WTC11 (cell line): ENCODE measurements at regions not wholly inside any gene's neighbourhood (a gene's known extent, or its start where the extent isn't known, plus 50 kb on each side); places are given as distances from the start of the nearest gene placed in this dataset.

Source experiments
- ATAC-seq: fragments of 200-7000 bp; cut with Tn5 transposase; 2 replicates; pipeline ENCODE4 v1.10.0; 2021; ENCODE audit warnings: mild to moderate bottlenecking, moderate library complexity
- CTCF ChIA-PET: fragments of 300-600 bp; sonication (Branson Sonifier 250); formaldehyde crosslinking; loops from one replicate; lab custom pipeline; 2021; ENCODE audit warnings: antibody characterized with exemption; lab: Charles Lee
- POLR2A ChIA-PET: fragments of 350-600 bp; sonication (Branson Sonifier 250); formaldehyde crosslinking; loops from one replicate; lab custom pipeline; 2021; ENCODE audit warnings: antibody characterized with exemption; lab: Charles Lee
- DNase-seq: peaks from one replicate; pipeline ENCODE4 v3.0.0; 2021; ENCODE audit warnings: low spot score
- H3K27ac Mint-ChIP-seq: 2 replicates; pipeline ENCODE4 v1.8.0; 2021; ENCODE audit warnings: mixed read lengths
- H3K27me3 Mint-ChIP-seq: 2 replicates; pipeline ENCODE4 v1.8.0; 2021; ENCODE audit warnings: low read depth, mild to moderate bottlenecking, moderate library complexity, mixed read lengths
- H3K36me3 Mint-ChIP-seq: 2 replicates; pipeline ENCODE4 v1.8.0; 2021; ENCODE audit warnings: mixed read lengths
- H3K4me1 Mint-ChIP-seq: 2 replicates; pipeline ENCODE4 v1.8.0; 2022; ENCODE audit warnings: mixed read lengths
- H3K4me3 Mint-ChIP-seq: 2 replicates; pipeline ENCODE4 v1.8.0; 2021; ENCODE audit warnings: mild to moderate bottlenecking, moderate library complexity, mixed read lengths
- H3K9me3 Mint-ChIP-seq: 2 replicates; pipeline ENCODE4 v1.8.0; 2021; ENCODE audit warnings: mixed read lengths
- E2F5 ChIP-seq: sonication (generic); formaldehyde crosslinking; IDR thresholded peaks from 2 replicates; pipeline ENCODE4 v1.8.1; 2022; ENCODE audit warnings: mild to moderate bottlenecking, moderate library complexity, missing genetic modification reagents
- ESRRA ChIP-seq: sonication (generic); formaldehyde crosslinking; IDR thresholded peaks from 2 replicates; pipeline ENCODE4 v1.8.1; 2022; ENCODE audit warnings: mild to moderate bottlenecking, missing genetic modification reagents, borderline replicate concordance
- FOXP4 ChIP-seq: sonication (generic); formaldehyde crosslinking; IDR thresholded peaks from 2 replicates; pipeline ENCODE4 v1.8.0; 2022; ENCODE audit warnings: mild to moderate bottlenecking, missing genetic modification reagents
- GTF2I ChIP-seq: fragments of 250-450 bp; sonication (Bioruptor Pico); conservative IDR thresholded peaks from 2 replicates; pipeline ENCODE4 v1.4.0; 2021; ENCODE audit warnings: mild to moderate bottlenecking
- IRF2 ChIP-seq: sonication (generic); formaldehyde crosslinking; IDR thresholded peaks from 2 replicates; pipeline ENCODE4 v1.8.0; 2022; ENCODE audit warnings: low read depth, missing genetic modification reagents, borderline replicate concordance
- JAZF1 ChIP-seq: fragments of 250-450 bp; sonication (Bioruptor Pico); IDR thresholded peaks from 2 replicates; pipeline ENCODE4 v1.9.0; 2021; ENCODE audit warnings: moderate library complexity, mild to moderate bottlenecking, inconsistent platforms
- KAT7 ChIP-seq: sonication (generic); formaldehyde crosslinking; IDR thresholded peaks from 2 replicates; pipeline ENCODE4 v1.8.1; 2023; ENCODE audit warnings: missing genetic modification reagents, mild to moderate bottlenecking, borderline replicate concordance
- MXD4 ChIP-seq: fragments of 250-450 bp; sonication (Bioruptor Pico); IDR thresholded peaks from 2 replicates; pipeline ENCODE4 v1.8.0; 2021; ENCODE audit warnings: mild to moderate bottlenecking, moderate library complexity, borderline replicate concordance
- MYBL2 ChIP-seq: sonication (generic); formaldehyde crosslinking; IDR thresholded peaks from 2 replicates; pipeline ENCODE4 v1.8.1; 2023; ENCODE audit warnings: mild to moderate bottlenecking, moderate library complexity, missing genetic modification reagents
- PREB ChIP-seq: sonication (generic); formaldehyde crosslinking; IDR thresholded peaks from 2 replicates; pipeline ENCODE4 v1.8.1; 2022; ENCODE audit warnings: mild to moderate bottlenecking, missing genetic modification reagents, moderate library complexity, borderline replicate concordance
- RORB ChIP-seq: fragments of 250-450 bp; sonication (Bioruptor Pico); IDR thresholded peaks from 2 replicates; pipeline ENCODE4 v1.9.0; 2021; ENCODE audit warnings: mild to moderate bottlenecking
- SP1 ChIP-seq: sonication (generic); formaldehyde crosslinking; conservative IDR thresholded peaks from 2 replicates; pipeline ENCODE4 v1.8.1; 2022; ENCODE audit warnings: missing genetic modification reagents
- TCF7 ChIP-seq: sonication (generic); formaldehyde crosslinking; IDR thresholded peaks from 2 replicates; pipeline ENCODE4 v1.8.0; 2022; ENCODE audit warnings: mild to moderate bottlenecking, low read depth, missing genetic modification reagents, moderate library complexity
- TEAD1 ChIP-seq: sonication (generic); formaldehyde crosslinking; IDR thresholded peaks from 2 replicates; pipeline ENCODE4 v1.8.0; 2022; ENCODE audit warnings: mild to moderate bottlenecking, missing genetic modification reagents
- TEAD4 ChIP-seq: sonication (generic); formaldehyde crosslinking; IDR thresholded peaks from 2 replicates; pipeline ENCODE4 v1.8.0; 2022; ENCODE audit warnings: mild to moderate bottlenecking, missing genetic modification reagents
- USF1 ChIP-seq: sonication (generic); formaldehyde crosslinking; IDR thresholded peaks from 2 replicates; pipeline ENCODE4 v1.8.0; 2022; ENCODE audit warnings: mild to moderate bottlenecking, missing genetic modification reagents
- ZBTB43 ChIP-seq: sonication (generic); formaldehyde crosslinking; IDR thresholded peaks from 2 replicates; pipeline ENCODE4 v1.8.1; 2023; ENCODE audit warnings: mild to moderate bottlenecking, missing genetic modification reagents
- ZNF121 ChIP-seq: sonication (generic); formaldehyde crosslinking; IDR thresholded peaks from 2 replicates; pipeline ENCODE4 v1.8.0; 2023; ENCODE audit warnings: missing genetic modification reagents
- ZNF232 ChIP-seq: sonication (generic); formaldehyde crosslinking; IDR thresholded peaks from 2 replicates; pipeline ENCODE4 v1.8.0; 2022; ENCODE audit warnings: mild to moderate bottlenecking, missing genetic modification reagents
- ZNF317 ChIP-seq: sonication (generic); formaldehyde crosslinking; IDR thresholded peaks from 2 replicates; pipeline ENCODE4 v1.8.1; 2023; ENCODE audit warnings: low read depth, mild to moderate bottlenecking, moderate library complexity, missing genetic modification reagents, borderline replicate concordance
- ZNF423 ChIP-seq: fragments of 250-450 bp; sonication (Bioruptor Pico); IDR thresholded peaks from 2 replicates; pipeline ENCODE4 v2.1.2; 2022; ENCODE audit warnings: mild to moderate bottlenecking, moderate library complexity
- TF ChIP-seq, protein P1 (sequence below): sonication (generic); formaldehyde crosslinking; IDR thresholded peaks from 2 replicates; pipeline ENCODE4 v1.8.0; 2022; ENCODE audit warnings: mild to moderate bottlenecking, missing genetic modification reagents
- TF ChIP-seq, protein P2 (sequence below): sonication (generic); formaldehyde crosslinking; IDR thresholded peaks from 2 replicates; pipeline ENCODE4 v1.8.1; 2023; ENCODE audit warnings: mild to moderate bottlenecking, moderate library complexity, missing genetic modification reagents
- TF ChIP-seq, protein P3 (sequence below): sonication (generic); formaldehyde crosslinking; IDR thresholded peaks from 2 replicates; pipeline ENCODE4 v1.8.1; 2023; ENCODE audit warnings: mild to moderate bottlenecking, missing genetic modification reagents, moderate library complexity
- TF ChIP-seq, protein P4 (sequence below): sonication (generic); formaldehyde crosslinking; IDR thresholded peaks from 2 replicates; pipeline ENCODE4 v1.8.0; 2023; ENCODE audit warnings: mild to moderate bottlenecking, missing genetic modification reagents

GRCh38 chr16:52167328-52167727 is 379.6 kb downstream of the TOX3 start:
- CTCF ChIA-PET, result interaction anchor here (0.8 kb wide), 1 partner anchor 97 kb away, joined by 3 read pairs; no protein-coding TSS in a partner anchor
- no peak overlapping the region for H3K27ac Mint-ChIP-seq
- no peaks in the 10 kb centered on the region for H3K27me3 Mint-ChIP-seq
- DNase-seq, result no peak
- no peaks in the 10 kb centered on the region for H3K36me3 Mint-ChIP-seq
- no peak for ATAC-seq
- POLR2A ChIA-PET, result no interaction called here
- H3K4me3 Mint-ChIP-seq, result no peak overlapping the region
- H3K4me1 Mint-ChIP-seq, result no peaks in the 10 kb centered on the region
- H3K9me3 Mint-ChIP-seq, result peaks cover 9% of the 10 kb centered on the region
- TF ChIP-seq GTF2I (no peak), ZNF232 (no peak), TEAD1 (CRISPR knock-in tag) (no peak), MYBL2 (CRISPR knock-in tag) (no peak), KAT7 (no peak), SP1 (CRISPR knock-in tag) (no peak), FOXP4 (CRISPR knock-in tag) (no peak), ZNF317 (CRISPR knock-in tag) (no peak), TCF7 (CRISPR knock-in tag) (no peak), ZNF121 (CRISPR knock-in tag) (no peak)
- TF ChIP-seq, protein P1, sequence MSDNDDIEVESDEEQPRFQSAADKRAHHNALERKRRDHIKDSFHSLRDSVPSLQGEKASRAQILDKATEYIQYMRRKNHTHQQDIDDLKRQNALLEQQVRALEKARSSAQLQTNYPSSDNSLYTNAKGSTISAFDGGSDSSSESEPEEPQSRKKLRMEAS (CRISPR knock-in tag), result no peak

- ChIA-PET CTCF (interaction anchor here (1.0 kb wide), 1 partner anchor 96 kb away, joined by 4 read pairs; no protein-coding TSS in a partner anchor), POLR2A (no interaction called here)
- H3K27me3 Mint-ChIP-seq, result no peaks in the 10 kb centered on the region
- H3K36me3 Mint-ChIP-seq, result no peaks in the 10 kb centered on the region
- H3K27ac Mint-ChIP-seq, result no peak overlapping the region
- TF ChIP-seq IRF2 (CRISPR knock-in tag), result no peak
- TF ChIP-seq TEAD4 (CRISPR knock-in tag), result no peak
- TF ChIP-seq GTF2I, result no peak
- TF ChIP-seq ZBTB43, result no peak
- TF ChIP-seq, protein P2, sequence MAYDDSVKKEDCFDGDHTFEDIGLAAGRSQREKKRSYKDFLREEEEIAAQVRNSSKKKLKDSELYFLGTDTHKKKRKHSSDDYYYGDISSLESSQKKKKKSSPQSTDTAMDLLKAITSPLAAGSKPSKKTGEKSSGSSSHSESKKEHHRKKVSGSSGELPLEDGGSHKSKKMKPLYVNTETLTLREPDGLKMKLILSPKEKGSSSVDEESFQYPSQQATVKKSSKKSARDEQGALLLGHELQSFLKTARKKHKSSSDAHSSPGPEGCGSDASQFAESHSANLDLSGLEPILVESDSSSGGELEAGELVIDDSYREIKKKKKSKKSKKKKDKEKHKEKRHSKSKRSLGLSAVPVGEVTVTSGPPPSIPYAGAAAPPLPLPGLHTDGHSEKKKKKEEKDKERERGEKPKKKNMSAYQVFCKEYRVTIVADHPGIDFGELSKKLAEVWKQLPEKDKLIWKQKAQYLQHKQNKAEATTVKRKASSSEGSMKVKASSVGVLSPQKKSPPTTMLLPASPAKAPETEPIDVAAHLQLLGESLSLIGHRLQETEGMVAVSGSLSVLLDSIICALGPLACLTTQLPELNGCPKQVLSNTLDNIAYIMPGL (CRISPR knock-in tag), result no peak
- no peak for TF ChIP-seq PREB (CRISPR knock-in tag)
- TF ChIP-seq E2F5 (CRISPR knock-in tag), result no peak
- TF ChIP-seq, protein P3, sequence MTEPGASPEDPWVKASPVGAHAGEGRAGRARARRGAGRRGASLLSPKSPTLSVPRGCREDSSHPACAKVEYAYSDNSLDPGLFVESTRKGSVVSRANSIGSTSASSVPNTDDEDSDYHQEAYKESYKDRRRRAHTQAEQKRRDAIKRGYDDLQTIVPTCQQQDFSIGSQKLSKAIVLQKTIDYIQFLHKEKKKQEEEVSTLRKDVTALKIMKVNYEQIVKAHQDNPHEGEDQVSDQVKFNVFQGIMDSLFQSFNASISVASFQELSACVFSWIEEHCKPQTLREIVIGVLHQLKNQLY (CRISPR knock-in tag), result no peak
- no peak for TF ChIP-seq ESRRA (CRISPR knock-in tag)
- TF ChIP-seq JAZF1, result no peak
- TF ChIP-seq USF1, result no peak
- TF ChIP-seq, protein P4, sequence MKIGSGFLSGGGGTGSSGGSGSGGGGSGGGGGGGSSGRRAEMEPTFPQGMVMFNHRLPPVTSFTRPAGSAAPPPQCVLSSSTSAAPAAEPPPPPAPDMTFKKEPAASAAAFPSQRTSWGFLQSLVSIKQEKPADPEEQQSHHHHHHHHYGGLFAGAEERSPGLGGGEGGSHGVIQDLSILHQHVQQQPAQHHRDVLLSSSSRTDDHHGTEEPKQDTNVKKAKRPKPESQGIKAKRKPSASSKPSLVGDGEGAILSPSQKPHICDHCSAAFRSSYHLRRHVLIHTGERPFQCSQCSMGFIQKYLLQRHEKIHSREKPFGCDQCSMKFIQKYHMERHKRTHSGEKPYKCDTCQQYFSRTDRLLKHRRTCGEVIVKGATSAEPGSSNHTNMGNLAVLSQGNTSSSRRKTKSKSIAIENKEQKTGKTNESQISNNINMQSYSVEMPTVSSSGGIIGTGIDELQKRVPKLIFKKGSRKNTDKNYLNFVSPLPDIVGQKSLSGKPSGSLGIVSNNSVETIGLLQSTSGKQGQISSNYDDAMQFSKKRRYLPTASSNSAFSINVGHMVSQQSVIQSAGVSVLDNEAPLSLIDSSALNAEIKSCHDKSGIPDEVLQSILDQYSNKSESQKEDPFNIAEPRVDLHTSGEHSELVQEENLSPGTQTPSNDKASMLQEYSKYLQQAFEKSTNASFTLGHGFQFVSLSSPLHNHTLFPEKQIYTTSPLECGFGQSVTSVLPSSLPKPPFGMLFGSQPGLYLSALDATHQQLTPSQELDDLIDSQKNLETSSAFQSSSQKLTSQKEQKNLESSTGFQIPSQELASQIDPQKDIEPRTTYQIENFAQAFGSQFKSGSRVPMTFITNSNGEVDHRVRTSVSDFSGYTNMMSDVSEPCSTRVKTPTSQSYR (CRISPR knock-in tag), result no peak
- no peak for TF ChIP-seq ZNF423 (CRISPR knock-in tag)
- no peak for TF ChIP-seq RORB (CRISPR knock-in tag)
- TF ChIP-seq KAT7, result no peak
- TF ChIP-seq MXD4 (CRISPR knock-in tag), result no peak
- peaks cover 16% of the 10 kb centered on the region for H3K9me3 Mint-ChIP-seq
- ATAC-seq (no peak), DNase-seq (no peak)
- H3K4me3 Mint-ChIP-seq, result no peak overlapping the region
- no peaks in the 10 kb centered on the region for H3K4me1 Mint-ChIP-seq
These were observed 381.0 kb downstream of the TOX3 start for GRCh38 chr16:52165961-52166360.
